Gastroesophageal sphincter (tissue), 4 donors: ENCODE measurements at regions not wholly inside any gene's neighbourhood (a gene's known extent, or its start where the extent isn't known, plus 50 kb on each side); places are given as distances from the start of the nearest gene placed in this dataset.
"Not testable (repeated sequence)": the region's sequence is repeated elsewhere in the genome, so short reads cannot be mapped to it uniquely, and the experiment has no call there.

ENCODE experiments used
- ATAC-seq: fragments of 150-250 bp; one replicate; pipeline ENCODE4 v1.9.1; 2016; ENCODE audit warnings: mild to moderate bottlenecking, moderate library complexity
- H3K27ac ChIP-seq, 4 donors: fragments of 200-600 bp; sonication (generic) in 3 of 4; 1 replicate in 3 of 4; 2 replicates in 1 of 4; pipeline ENCODE4 v1.5.1; 2016 to 2019
- H3K27me3 ChIP-seq: fragments of 200-600 bp; sonication (generic); one replicate; pipeline ENCODE4 v1.5.1; 2019
- H3K36me3 ChIP-seq, 2 donors: fragments of 200-600 bp; sonication (generic); one replicate each; pipeline ENCODE4 v1.5.1; 2019; ENCODE audit warnings: control low read depth in 1 of 2
- H3K4me1 ChIP-seq, 3 donors: fragments of 200-600 bp; sonication (generic); 1 replicate in 2 of 3; 2 replicates in 1 of 3; pipeline ENCODE4 v1.5.1; 2016 to 2019; ENCODE audit warnings: control low read depth in 2 of 3
- H3K4me3 ChIP-seq, 2 donors: fragments of 200-600 bp; sonication (generic); one replicate each; pipeline ENCODE4 v1.5.1; 2019; ENCODE audit warnings: mild to moderate bottlenecking in 1 of 2, moderate library complexity in 1 of 2
- H3K9me3 ChIP-seq, 3 donors: fragments of 200-600 bp; sonication (generic); one replicate each; pipeline ENCODE4 v1.5.1; 2017 to 2019; ENCODE audit warnings: control low read depth in 2 of 3
- EP300 ChIP-seq: sonication (generic); formaldehyde crosslinking; IDR thresholded peaks from one replicate; pipeline ENCODE4 v1.6.1; 2017; ENCODE audit warnings: antibody characterized with exemption, mild to moderate bottlenecking
- POLR2A ChIP-seq, 2 donors: fragments of 450-650 bp; IDR thresholded peaks; one replicate each; pipeline ENCODE4 v1.6.1; 2017; ENCODE audit warnings: antibody characterized with exemption in 2 of 2, mild to moderate bottlenecking in 2 of 2, moderate library complexity in 1 of 2
- POLR2AphosphoS5 ChIP-seq: sonication (generic); formaldehyde crosslinking; IDR thresholded peaks from one replicate; pipeline ENCODE4 v1.6.1; 2017; ENCODE audit warnings: antibody characterized with exemption
- WGBS, 2 donors: methylation state at CpG; one replicate each; pipeline ENCODE4 v1.1.5; 2018; ENCODE audit warnings: low coverage in 1 of 2; 5-methylcytosine and 5-hydroxymethylcytosine counted together
- TF ChIP-seq, protein P1 (sequence below), 4 experiments: fragments of 200-600 bp in 2 of 4; fragments of 450-650 bp in 2 of 4; sonication (generic) in 1 of 4; IDR thresholded peaks; one replicate each; pipeline ENCODE4 v1.5.1; 2017 to 2019; ENCODE audit warnings: antibody characterized with exemption in 4 of 4, mild to moderate bottlenecking in 2 of 4, moderate library complexity in 2 of 4

DNA sequence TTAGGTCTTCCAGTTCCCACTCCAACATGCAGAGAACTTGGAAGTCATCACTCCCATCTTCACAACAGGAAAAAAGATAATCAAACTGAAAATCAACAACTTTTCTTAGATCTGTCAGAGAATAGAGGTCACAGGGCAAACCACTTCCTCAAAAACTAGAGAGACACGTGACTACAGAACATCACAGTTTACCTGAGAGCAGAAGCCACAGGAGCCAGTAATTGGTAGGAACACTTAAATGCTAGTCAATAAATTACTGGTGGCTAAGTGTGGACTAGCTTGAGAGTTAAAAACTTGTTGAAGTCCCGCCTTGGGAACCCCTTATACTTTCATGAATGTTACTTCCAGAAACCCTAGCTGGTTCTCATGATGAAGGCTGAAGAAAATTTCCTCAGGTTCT is 81.1 kb downstream of the THSD1 start:
- H3K36me3 ChIP-seq, H3K4me3 ChIP-seq, H3K27ac ChIP-seq, ATAC-seq, H3K4me1 ChIP-seq, H3K27me3 ChIP-seq, H3K9me3 ChIP-seq: not testable (repeated sequence)
- 80 to 83% methylated on average over 1 of the region's 2 CpGs for WGBS, 2 donors

DNA sequence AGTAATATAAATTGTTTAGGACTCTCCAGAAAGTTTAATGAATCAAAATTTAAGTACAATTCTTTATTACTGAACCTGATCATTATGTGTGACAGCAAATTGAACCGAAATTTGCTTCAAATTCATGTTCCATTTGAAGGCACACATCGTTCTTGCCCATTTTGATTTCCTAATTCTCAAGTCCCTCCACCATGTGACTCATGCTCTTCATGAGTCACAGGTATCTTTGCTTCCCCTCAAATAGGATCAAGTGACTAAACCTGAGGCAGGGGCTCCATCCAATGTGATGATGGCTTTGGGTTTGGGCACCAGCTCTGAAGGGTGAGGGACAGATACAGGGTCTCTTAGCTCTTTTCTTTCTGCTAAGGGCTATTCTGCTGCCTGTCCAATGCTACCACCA is 86.1 kb downstream of the THSD1 start:
- no peak for ATAC-seq
- 73 to 86% methylated on average over 2 of the region's 2 CpGs for WGBS, 2 donors

DNA sequence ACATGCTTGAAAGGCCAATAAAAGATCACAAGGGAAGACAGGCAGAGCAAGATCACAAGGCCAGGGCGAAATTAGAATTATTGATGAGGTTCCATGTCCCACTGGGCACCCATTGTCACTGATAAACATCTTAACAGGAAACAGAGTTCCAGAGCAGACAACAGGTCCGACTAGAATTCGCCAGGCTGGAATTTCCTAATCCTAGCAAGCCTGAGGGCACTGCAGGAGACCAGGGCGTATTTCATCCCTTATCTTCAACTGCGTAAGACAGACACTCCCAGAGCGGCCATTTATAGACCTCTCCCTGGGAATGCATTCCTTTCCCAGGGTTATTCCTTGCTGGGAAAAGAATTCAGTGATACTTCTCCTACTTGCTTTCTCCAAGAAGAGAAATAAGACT is 96.1 kb downstream of the THSD1 start:
- peaks cover 0 to 13% (median 0%) of the 10 kb centered on the region in 3 donors for H3K9me3 ChIP-seq
- ATAC-seq, H3K27ac ChIP-seq, H3K4me3 ChIP-seq, H3K36me3 ChIP-seq, H3K27me3 ChIP-seq, H3K4me1 ChIP-seq: not testable (repeated sequence)
- 79 to 91% methylated on average over 4 to 6 of the region's 6 CpGs for WGBS, 2 donors

More for the DNA sequence above, 86.1 kb downstream of the THSD1 start:
- no peaks in the 10 kb centered on the region for H3K36me3 ChIP-seq
- no peak overlapping the region for H3K27ac ChIP-seq
- H3K4me1 ChIP-seq: no peaks in the 10 kb centered on the region
- no peak overlapping the region for H3K4me3 ChIP-seq
- TF ChIP-seq, protein P1, sequence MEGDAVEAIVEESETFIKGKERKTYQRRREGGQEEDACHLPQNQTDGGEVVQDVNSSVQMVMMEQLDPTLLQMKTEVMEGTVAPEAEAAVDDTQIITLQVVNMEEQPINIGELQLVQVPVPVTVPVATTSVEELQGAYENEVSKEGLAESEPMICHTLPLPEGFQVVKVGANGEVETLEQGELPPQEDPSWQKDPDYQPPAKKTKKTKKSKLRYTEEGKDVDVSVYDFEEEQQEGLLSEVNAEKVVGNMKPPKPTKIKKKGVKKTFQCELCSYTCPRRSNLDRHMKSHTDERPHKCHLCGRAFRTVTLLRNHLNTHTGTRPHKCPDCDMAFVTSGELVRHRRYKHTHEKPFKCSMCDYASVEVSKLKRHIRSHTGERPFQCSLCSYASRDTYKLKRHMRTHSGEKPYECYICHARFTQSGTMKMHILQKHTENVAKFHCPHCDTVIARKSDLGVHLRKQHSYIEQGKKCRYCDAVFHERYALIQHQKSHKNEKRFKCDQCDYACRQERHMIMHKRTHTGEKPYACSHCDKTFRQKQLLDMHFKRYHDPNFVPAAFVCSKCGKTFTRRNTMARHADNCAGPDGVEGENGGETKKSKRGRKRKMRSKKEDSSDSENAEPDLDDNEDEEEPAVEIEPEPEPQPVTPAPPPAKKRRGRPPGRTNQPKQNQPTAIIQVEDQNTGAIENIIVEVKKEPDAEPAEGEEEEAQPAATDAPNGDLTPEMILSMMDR (IDR thresholded peaks at IDR 0.05): no peak
- TF ChIP-seq POLR2A (IDR thresholded peaks at IDR 0.05) (no peak), POLR2AphosphoS5 (no peak), EP300 (no peak)
- H3K9me3 ChIP-seq: no peaks in the 10 kb centered on the region
- no peaks in the 10 kb centered on the region for H3K27me3 ChIP-seq

DNA sequence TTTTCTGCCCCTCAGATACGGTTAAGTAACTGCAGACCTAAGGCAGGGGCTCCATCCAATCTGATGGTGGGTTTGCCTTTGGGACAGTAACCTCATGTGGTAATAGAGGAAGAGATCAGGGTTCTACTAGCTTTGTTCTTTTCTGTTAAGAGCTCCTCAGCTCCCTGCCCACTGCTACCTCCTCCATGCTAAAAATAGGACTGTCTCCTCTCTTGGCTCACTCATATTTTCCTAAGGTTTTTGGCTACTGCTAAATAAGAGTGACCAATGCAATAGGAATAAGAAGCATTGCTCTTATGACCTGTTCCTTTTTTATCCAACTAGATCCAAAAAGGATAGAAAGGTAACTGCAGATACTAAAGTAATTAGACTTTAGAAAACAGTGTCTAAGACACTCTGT is 99.6 kb downstream of the THSD1 start:
- not testable (repeated sequence) for H3K27ac ChIP-seq, H3K4me3 ChIP-seq, H3K4me1 ChIP-seq, H3K27me3 ChIP-seq, H3K36me3 ChIP-seq, ATAC-seq
- H3K9me3 ChIP-seq: peaks cover 0 to 13% (median 0%) of the 10 kb centered on the region in 3 donors
- no CpG with 5 or more reads among the region's 1 CpG for WGBS, 2 donors

DNA sequence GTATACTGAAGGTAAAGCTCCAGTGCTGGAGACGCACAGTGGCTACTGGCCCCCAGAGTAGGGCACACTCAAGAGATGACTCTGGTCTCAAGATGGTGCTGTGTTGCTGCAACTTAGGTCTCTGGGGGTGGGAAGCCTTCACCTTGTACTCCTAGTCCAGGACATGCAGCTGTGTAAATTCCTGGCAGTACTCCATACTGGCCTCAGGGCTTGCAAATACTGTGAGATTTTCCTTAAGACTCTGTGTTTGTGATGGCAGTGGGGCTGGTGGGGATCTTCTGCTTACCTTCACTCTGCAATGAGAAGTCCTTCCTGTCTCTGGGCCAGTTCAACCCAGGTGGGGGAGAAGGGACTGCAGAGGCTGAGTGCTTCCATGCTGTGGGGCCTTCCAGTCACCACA is 102.9 kb downstream of the THSD1 start:
- H3K36me3 ChIP-seq, H3K27me3 ChIP-seq, H3K4me3 ChIP-seq, H3K4me1 ChIP-seq, ATAC-seq, H3K27ac ChIP-seq, H3K9me3 ChIP-seq: not testable (repeated sequence)
- whole genome bisulfite sequencing, 2 donors: no CpG with 5 or more reads among the region's 1 CpG

DNA sequence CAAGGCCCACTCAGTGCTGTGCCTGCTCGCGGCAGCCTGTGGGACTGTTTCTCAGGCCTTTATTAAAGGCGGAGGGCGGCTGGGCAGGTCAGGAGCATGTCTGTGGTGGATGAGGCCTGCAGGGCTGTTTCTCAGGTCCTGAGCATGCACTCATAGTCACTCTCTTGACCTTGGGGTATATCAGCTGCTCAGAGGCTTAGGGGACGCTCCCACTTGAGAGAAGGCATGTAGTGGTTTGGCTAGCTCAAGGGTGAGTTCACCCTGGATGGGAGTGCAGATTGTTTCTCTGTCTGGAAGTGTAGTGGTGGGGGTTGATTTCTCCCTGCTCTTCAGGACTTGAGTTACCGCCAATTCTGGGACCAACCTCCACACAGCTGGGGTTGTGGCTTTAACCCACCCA is 103.3 kb downstream of the THSD1 start:
- no CpG with 5 or more reads among the region's 6 CpGs for WGBS, 2 donors
- H3K4me3 ChIP-seq, H3K27ac ChIP-seq, H3K9me3 ChIP-seq, H3K27me3 ChIP-seq, ATAC-seq, H3K36me3 ChIP-seq, H3K4me1 ChIP-seq: not testable (repeated sequence)

DNA sequence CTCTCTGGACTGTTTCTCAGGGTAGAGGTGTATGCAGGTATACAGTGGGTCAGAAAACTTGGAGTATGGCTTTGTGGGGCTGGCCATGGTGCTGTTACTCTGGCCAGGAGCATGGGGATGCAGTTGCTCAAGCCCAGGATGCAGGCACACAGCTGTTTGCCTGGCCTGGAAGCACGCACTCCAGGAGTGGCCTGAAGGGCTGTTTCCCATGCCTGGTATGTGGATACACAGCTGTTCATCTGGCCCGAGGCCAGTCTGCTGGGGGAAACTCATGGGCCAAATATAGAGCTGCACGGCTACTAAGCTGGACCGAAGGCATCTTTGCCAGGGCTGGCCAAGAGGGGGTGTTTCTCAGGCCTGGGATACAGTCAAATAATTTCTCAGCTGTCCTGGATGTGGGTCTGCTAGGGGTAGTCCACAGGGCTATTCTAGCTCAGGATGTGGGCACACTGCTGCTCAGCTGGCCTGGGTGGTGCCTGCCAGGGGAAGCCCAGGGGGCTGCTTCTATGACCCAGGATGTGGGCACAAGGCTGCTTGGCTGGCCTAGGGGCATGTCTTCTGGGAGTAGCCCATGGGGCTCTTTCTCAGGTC is 104.1 kb downstream of the THSD1 start:
- H3K27ac ChIP-seq, H3K9me3 ChIP-seq, H3K4me3 ChIP-seq, ATAC-seq, H3K4me1 ChIP-seq, H3K27me3 ChIP-seq, H3K36me3 ChIP-seq: not testable (repeated sequence)
- no CpG with 5 or more reads among the region's 4 CpGs for WGBS, 2 donors

DNA sequence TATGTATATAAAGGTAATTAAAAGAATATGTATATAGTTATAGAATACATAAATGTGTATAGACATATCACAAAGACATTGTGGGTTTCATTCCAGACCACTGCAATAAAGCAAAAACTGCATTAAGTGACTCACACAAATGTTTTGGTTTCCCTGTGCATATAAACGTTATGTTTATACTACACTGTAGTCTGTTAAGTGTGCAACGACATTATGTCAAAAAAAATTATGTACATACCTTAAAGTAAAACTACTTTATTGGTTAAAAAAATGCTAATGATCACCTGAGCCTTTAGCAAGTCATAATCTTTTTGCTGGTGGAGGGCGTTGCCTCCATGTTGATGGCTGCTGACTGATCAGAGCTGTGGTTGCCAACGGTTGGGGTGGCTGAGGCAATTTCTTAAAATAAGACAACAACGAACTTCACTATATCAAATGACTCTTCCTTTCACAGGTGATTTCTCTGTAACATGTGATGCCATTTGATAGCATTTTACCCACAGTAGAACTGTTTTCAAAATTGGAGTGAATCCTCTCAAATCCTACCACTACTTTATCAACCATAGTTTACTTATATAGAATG is 107.8 kb downstream of the THSD1 start:
- H3K36me3 ChIP-seq, H3K27me3 ChIP-seq, H3K4me1 ChIP-seq, H3K27ac ChIP-seq, ATAC-seq, H3K9me3 ChIP-seq, H3K4me3 ChIP-seq: not testable (repeated sequence)
- WGBS, 2 donors: 56 to 63% methylated on average over 5 of the region's 5 CpGs

DNA sequence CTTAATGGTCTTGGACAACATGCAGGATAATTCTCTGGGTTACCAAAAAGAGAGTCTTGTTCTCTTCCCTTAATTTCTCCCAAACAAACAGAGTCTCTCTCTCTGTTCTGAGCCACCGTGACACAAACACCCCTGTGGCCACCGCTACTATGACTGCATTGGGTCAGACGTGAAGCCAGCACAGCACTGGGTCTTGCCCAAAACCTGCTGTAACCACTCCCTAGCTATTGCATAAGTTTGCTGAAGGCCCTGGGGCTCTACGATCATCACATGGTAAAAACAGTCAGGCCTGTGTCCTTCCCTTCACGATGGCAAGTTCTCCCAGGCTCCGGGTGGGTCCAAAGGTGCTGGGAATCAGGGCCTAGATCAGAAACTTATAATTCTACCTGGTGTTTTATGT is 117.1 kb downstream of the THSD1 start:
- WGBS, 2 donors: no CpG with 5 or more reads among the region's 6 CpGs
- H3K36me3 ChIP-seq, ATAC-seq: not testable (repeated sequence)

DNA sequence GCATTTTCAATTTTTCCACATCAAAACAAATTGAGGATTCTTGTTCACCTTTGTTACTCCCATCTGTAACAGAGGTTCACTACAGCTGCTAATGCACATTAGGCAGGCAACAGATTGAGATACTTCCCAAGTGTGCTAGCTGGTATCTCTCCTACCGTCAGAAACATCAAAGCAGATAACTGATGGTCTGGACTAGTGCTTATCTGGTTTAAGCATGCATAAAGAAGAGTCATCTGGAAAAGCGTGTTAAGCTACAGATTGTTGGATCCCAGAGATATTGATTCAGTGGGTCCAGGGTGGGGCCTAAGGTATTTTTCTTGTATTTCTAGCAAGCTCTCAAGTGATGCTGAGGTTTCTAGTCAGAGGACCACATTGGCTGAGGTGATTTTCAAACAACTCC is 122.0 kb upstream of the NEK3 start:
- ATAC-seq, H3K9me3 ChIP-seq, H3K36me3 ChIP-seq, H3K27ac ChIP-seq, H3K4me1 ChIP-seq, H3K4me3 ChIP-seq, H3K27me3 ChIP-seq: not testable (repeated sequence)
- 56 to 72% methylated on average over 2 of the region's 2 CpGs for WGBS, 2 donors

More for the DNA sequence above, 117.1 kb downstream of the THSD1 start:
- not testable (repeated sequence) for H3K4me3 ChIP-seq, H3K27me3 ChIP-seq, H3K4me1 ChIP-seq, H3K27ac ChIP-seq, H3K9me3 ChIP-seq

DNA sequence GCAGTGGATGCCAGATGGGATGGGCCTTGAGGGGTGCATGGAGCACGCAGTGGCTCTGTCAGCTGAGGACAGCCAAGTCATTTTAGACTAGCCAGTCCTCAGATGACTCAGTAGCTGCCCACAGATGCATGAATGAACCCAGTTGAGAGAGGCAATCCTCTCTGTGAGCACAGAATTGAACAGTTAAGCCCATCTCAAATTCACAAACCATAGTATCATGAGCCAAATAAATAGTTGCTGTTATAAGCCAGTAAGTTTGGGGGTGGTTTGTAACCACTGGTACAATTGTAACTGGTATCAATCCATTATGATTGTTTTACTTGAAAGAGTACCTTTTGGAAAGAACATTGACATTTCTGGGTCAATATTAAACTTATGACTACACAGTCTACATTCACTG is 120.0 kb upstream of the NEK3 start:
- not testable (repeated sequence) for H3K4me1 ChIP-seq, H3K27ac ChIP-seq, H3K36me3 ChIP-seq, H3K9me3 ChIP-seq, H3K4me3 ChIP-seq, ATAC-seq, H3K27me3 ChIP-seq
- no CpG with 5 or more reads among the region's 1 CpG for WGBS, 2 donors

DNA sequence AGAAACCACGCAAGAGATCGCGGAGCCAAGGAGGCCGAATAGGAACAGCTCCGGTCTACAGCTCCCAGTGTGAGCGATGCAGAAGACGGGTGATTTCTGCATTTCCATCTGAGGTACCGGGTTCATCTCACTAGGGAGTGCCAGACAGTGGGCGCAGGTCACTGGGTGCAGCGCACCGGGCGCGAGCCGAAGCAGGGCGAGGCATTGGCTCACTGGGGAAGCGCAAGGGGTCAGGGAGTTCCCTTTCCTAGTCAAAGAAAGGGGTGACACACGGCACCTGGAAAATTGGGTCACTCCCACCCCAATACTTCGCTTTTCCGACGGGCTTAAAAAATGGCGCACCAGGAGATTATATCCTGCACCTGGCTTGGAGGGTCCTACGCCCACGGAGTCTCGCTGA is 94.9 kb upstream of the NEK3 start:
- ATAC-seq, H3K4me1 ChIP-seq, H3K27me3 ChIP-seq, H3K36me3 ChIP-seq, H3K27ac ChIP-seq, H3K4me3 ChIP-seq, H3K9me3 ChIP-seq: not testable (repeated sequence)
- 96% methylated on average over 4 to 5 of the region's 24 CpGs for WGBS, 2 donors

DNA sequence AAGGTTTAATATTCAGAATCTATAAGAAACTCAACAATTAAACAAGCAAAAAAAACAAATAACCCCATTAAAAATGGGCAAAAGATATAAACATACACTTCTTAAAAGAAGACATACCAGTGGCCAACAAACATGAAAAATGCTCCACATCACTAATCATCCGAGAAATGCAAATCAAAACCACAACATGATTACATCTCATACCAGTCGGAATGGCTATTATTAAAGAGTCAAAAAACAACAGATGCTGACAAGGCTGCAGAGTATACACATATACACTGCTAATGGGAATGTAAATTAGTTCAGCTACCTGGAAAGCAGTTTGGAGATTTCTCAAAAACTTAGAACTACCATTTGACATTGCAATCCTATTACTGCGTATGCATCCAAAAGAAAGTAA is 81.4 kb upstream of the NEK3 start:
- H3K4me3 ChIP-seq, H3K27ac ChIP-seq, ATAC-seq, H3K9me3 ChIP-seq, H3K4me1 ChIP-seq, H3K27me3 ChIP-seq, H3K36me3 ChIP-seq: not testable (repeated sequence)
- WGBS, 2 donors: 79 to 97% methylated on average over 2 to 3 of the region's 3 CpGs
